GM12874 (cell line): ENCODE measurements at regions not wholly inside any gene's neighbourhood (a gene's known extent, or its start where the extent isn't known, plus 50 kb on each side); places are given as distances from the start of the nearest gene placed in this dataset.

Source experiments
- TF ChIP-seq, protein P1 (sequence below): IDR thresholded peaks from 2 replicates; pipeline ENCODE4 v1.5.1; 2011; ENCODE audit warnings: low read depth, mild to moderate bottlenecking, control low read depth, low read length, moderate library complexity; ENCODE audit not compliant: insufficient read depth

DNA sequence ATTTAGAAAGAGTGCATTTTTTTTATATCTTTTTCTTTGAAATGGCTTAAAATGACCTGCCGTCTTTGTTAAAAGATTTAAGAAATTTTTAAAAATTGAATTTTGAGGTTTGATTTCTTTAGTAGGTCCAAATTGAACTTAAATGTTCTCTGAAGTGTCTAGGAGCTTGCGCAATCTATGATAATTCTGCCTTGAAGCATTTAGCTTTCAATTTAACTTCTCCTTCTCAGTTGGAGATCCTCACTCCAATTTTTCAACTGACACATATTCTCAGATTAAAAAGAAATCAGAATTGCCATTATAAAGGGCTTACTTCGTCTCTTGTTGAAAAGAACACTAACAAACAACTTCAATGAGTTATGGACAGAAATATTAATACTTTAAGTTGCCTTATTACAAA lies 273.5 kb downstream of the TMA16 start:
- TF ChIP-seq, protein P1, sequence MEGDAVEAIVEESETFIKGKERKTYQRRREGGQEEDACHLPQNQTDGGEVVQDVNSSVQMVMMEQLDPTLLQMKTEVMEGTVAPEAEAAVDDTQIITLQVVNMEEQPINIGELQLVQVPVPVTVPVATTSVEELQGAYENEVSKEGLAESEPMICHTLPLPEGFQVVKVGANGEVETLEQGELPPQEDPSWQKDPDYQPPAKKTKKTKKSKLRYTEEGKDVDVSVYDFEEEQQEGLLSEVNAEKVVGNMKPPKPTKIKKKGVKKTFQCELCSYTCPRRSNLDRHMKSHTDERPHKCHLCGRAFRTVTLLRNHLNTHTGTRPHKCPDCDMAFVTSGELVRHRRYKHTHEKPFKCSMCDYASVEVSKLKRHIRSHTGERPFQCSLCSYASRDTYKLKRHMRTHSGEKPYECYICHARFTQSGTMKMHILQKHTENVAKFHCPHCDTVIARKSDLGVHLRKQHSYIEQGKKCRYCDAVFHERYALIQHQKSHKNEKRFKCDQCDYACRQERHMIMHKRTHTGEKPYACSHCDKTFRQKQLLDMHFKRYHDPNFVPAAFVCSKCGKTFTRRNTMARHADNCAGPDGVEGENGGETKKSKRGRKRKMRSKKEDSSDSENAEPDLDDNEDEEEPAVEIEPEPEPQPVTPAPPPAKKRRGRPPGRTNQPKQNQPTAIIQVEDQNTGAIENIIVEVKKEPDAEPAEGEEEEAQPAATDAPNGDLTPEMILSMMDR = no peak

DNA sequence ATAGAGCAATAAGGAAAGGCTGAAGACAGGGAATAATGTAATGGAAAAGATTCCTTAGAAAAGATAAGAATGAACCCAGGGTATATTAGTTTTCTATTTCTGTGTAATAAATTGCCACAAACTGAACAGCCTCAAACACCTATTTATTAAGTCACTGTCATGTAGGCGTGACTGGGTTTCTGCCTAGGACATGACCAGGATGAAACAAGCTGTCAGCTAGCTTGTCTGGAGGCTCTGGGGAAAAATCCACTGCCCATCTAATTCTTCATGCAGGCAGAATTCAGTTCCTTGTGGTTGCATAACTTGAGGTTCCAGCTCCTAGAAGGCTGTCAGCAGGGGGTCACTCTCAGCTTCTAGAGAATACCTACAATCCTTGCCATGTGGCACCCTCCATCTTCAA lies 277.7 kb downstream of the TMA16 start:
- TF ChIP-seq, protein P1 = no peak

DNA sequence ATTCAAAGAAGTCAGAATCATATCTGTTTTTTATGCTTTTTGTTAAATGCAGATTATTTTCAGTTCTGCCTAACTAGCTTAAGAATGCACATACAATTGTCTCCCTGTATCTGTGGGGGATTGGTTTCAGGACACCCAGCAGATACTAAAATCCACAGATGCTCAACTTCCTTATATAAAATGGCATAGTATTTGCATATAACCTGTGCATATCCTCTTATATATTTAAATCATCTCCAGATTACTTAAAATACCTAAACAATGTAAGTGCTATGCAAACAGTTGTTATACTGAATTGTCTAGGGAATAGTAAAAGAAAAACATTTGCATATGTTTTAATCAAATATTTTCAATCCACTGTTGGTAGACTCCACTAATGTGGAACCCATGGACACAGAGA lies 279.4 kb downstream of the TMA16 start:
- TF ChIP-seq, protein P1 = no peak

DNA sequence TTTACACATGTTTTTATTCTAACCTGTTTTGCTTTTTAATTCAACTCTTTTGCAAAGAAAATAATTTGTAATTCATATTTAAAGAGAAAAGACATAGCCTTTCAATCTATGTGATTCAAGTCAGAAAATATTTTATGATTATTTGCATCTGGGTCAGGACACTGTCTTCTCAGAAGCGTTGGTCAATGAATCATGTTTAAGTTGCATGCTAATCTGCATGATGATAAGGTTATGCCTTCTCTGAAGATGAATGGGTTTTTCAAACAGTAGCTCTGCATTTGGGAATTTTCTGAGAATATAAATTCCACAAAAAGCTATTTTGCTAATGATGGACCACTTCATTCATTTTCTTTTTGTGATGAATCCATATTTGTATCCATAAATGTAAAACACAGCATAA lies 282.5 kb downstream of the TMA16 start:
- TF ChIP-seq, protein P1 = no peak

DNA sequence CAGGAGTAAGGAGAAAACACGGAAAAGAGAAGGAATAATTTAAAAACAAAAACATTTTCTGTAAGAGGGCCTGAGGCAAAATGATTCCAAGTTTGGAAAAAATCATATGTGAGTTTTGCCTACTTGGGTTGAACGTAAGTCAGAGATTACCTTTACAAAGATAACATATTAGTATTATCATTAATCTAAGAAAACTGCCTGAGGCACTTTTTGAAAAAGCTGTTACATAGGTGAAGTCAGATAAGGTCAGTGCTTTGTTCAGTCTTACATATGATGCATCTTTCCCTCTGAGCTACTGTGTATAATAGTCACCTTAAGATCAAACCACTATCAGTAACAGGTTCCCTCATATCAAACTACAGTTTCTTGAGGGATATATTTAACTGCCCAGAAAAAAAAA lies 287.2 kb downstream of the TMA16 start:
- TF ChIP-seq, protein P1 = no peak

DNA sequence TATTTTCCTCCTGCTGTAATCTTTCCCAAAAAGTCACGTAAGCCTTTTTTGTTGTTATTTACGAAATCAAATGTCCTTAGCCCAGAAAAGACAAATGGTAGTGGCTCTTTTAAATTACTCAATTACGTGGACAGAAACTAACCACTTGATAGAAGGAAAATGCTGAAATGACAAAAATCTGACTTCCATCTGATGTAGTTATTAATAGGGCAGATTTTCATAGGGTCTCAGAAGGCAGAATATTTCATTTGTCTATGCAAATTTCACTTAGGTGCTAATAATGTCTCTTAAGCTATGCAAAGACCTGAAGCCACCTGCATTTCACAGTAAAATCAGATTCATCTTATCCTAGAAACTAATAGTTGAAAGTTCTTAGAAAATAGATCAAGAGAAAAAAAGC lies 295.7 kb downstream of the TMA16 start:
- TF ChIP-seq, protein P1 = no peak

DNA sequence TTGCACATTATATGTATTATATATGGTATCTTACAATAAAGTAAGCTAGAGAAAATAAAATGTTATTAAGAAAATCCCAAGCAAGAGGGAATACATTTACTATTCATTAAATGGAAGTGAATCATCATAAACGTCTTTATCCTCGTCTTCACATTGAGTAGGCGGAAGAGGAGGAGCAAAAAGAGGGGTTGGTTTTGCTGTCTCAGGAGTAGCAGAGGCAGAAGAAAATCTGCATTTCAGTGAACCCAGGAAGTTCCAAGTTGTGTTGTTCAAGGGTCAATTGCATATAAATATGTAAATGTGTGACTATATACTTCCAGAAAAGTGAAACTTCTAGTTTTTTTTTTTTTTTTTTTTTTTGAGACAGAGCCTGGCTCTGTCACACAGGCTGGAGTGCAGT lies 301.4 kb downstream of the TMA16 start:
- TF ChIP-seq, protein P1 = no peak

DNA sequence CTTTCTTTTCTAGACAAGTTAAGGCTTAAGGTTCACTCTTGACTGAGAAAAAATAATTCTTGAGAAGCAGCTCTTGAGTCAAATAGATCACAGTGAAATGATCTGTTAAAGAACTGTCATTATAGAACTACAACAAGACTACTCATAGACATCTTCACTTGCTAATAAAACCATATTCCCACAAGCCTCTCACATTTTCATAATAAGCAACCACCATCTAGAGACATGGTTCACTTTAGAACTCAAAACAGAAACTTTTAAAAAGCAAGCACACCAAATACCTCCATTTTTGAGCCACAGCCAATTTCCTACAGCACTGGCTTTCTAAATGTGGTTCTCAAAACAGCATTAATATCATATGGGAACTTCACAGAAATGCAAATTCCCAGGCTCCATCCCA lies 309.5 kb downstream of the TMA16 start:
- TF ChIP-seq, protein P1 = no peak
